CD14-positive monocyte (primary cell): ENCODE measurements at regions not wholly inside any gene's neighbourhood (a gene's known extent, or its start where the extent isn't known, plus 50 kb on each side); places are given as distances from the start of the nearest gene placed in this dataset.

Experiments
- DNase-seq, 3 donors: peaks; one replicate each; pipeline ENCODE4 v3.0.0-alpha.2; 2011 to 2022
- H2AFZ ChIP-seq: 2 replicates; pipeline ENCODE4 v1.6.0; 2012; ENCODE audit warnings: mild to moderate bottlenecking, low read depth, low read length, inconsistent platforms; ENCODE audit not compliant: insufficient read depth, poor library complexity, severe bottlenecking
- H3K27ac ChIP-seq, 2 donors: 1 replicate in 1 of 2; 2 replicates in 1 of 2; pipeline ENCODE4 v1.5.1; 2012 to 2013; ENCODE audit warnings: low read length in 2 of 2, control low read depth in 1 of 2, inconsistent platforms in 1 of 2, low read depth in 1 of 2, mild to moderate bottlenecking in 1 of 2
- H3K27me3 ChIP-seq, 2 donors: one replicate each; pipeline versions ENCODE4 v1.6.0 to v1.6.1; 2011 to 2013; ENCODE audit warnings: low read length in 2 of 2; ENCODE audit not compliant: control insufficient read depth in 2 of 2, insufficient read depth in 2 of 2
- H3K36me3 ChIP-seq, 2 donors: replicated peaks in 1 of 2; 1 replicate in 1 of 2; 2 replicates in 1 of 2; pipeline versions ENCODE4 v1.5.1 to v1.6.1; 2012 to 2013; ENCODE audit warnings: low read length in 2 of 2, control low read depth in 1 of 2, inconsistent platforms in 1 of 2, mild to moderate bottlenecking in 1 of 2; ENCODE audit not compliant: insufficient read depth in 2 of 2, control insufficient read depth in 1 of 2
- H3K4me1 ChIP-seq, 2 donors: 1 replicate in 1 of 2; 2 replicates in 1 of 2; pipeline versions ENCODE4 v1.5.1 to v1.6.1; 2012 to 2013; ENCODE audit warnings: low read length in 2 of 2, control low read depth in 1 of 2, inconsistent platforms in 1 of 2, mild to moderate bottlenecking in 1 of 2, moderate library complexity in 1 of 2; ENCODE audit not compliant: insufficient read depth in 2 of 2, control insufficient read depth in 1 of 2
- H3K4me2 ChIP-seq: replicated peaks from 2 replicates; pipeline ENCODE3; 2012; ENCODE audit warnings: low read length, moderate library complexity, mild to moderate bottlenecking; ENCODE audit not compliant: poor library complexity, severe bottlenecking; ENCODE audit errors: extremely low read depth
- H3K4me3 ChIP-seq, 3 experiments: fragments of 200-600 bp in 1 of 3; sonication (generic) in 1 of 3; replicated peaks in 1 of 3; 1 replicate in 2 of 3; 2 replicates in 1 of 3; pipeline ENCODE4 v1.5.1; 2011 to 2013; ENCODE audit warnings: low read length in 3 of 3, mild to moderate bottlenecking in 3 of 3, control low read depth in 2 of 3, low read depth in 2 of 3, inconsistent platforms in 1 of 3, moderate library complexity in 1 of 3
- H3K79me2 ChIP-seq: 2 replicates; pipeline ENCODE4 v1.6.0; 2012; ENCODE audit warnings: mild to moderate bottlenecking, control low read depth, inconsistent platforms, low read length, moderate library complexity; ENCODE audit not compliant: insufficient read depth
- H3K9ac ChIP-seq: 2 replicates; pipeline ENCODE4 v1.6.0; 2017; ENCODE audit warnings: low read length, mild to moderate bottlenecking; ENCODE audit not compliant: insufficient read depth, poor library complexity, severe bottlenecking
- H3K9me3 ChIP-seq, 2 donors: replicated peaks in 1 of 2; 1 replicate in 1 of 2; 2 replicates in 1 of 2; pipeline versions ENCODE4 v1.5.1 to v1.6.1; 2012 to 2013; ENCODE audit warnings: low read length in 2 of 2, control low read depth in 1 of 2; ENCODE audit not compliant: control insufficient read depth in 1 of 2, insufficient read depth in 1 of 2
- H4K20me1 ChIP-seq: 2 replicates; pipeline ENCODE4 v1.6.0; 2012; ENCODE audit warnings: mild to moderate bottlenecking, low read length, control low read depth, moderate library complexity; ENCODE audit not compliant: insufficient read depth
- H3K27ac Mint-ChIP-seq, 7 donors: one replicate each; pipeline ENCODE4 v1.8.0; 2020; ENCODE audit warnings: mild to moderate bottlenecking in 7 of 7, mixed read lengths in 7 of 7, moderate library complexity in 6 of 7, inconsistent platforms in 2 of 7
- H3K27me3 Mint-ChIP-seq, 3 donors: one replicate each; pipeline ENCODE4 v1.8.0; 2021 to 2022; ENCODE audit warnings: low read depth in 3 of 3, mild to moderate bottlenecking in 3 of 3, mixed read lengths in 3 of 3, moderate library complexity in 3 of 3, inconsistent platforms in 1 of 3
- H3K36me3 Mint-ChIP-seq, 2 donors: one replicate each; pipeline ENCODE4 v1.8.0; 2020; ENCODE audit warnings: mixed read lengths in 2 of 2, inconsistent platforms in 1 of 2, mild to moderate bottlenecking in 1 of 2
- H3K4me1 Mint-ChIP-seq: one replicate; pipeline ENCODE4 v1.8.0; 2020; ENCODE audit warnings: mild to moderate bottlenecking, mixed read lengths
- H3K4me3 Mint-ChIP-seq, 2 donors: one replicate each; pipeline ENCODE4 v1.8.0; 2020; ENCODE audit warnings: mild to moderate bottlenecking in 2 of 2, mixed read lengths in 2 of 2, moderate library complexity in 1 of 2
- H3K9me3 Mint-ChIP-seq, 7 donors: one replicate each; pipeline ENCODE4 v1.8.0; 2020 to 2022; ENCODE audit warnings: mixed read lengths in 7 of 7, mild to moderate bottlenecking in 6 of 7, moderate library complexity in 6 of 7, inconsistent platforms in 2 of 7
- CTCF ChIP-seq: fragments of 200-600 bp; IDR thresholded peaks from one replicate; pipeline ENCODE4 v1.8.0; 2022; ENCODE audit warnings: antibody characterized with exemption, mild to moderate bottlenecking
- WGBS: methylation state at CpG from one replicate; pipeline ENCODE4 v1.1.5; 2013; ENCODE audit warnings: missing lambda C conversion rate; ENCODE audit not compliant: insufficient coverage; 5-methylcytosine and 5-hydroxymethylcytosine counted together
- intact Hi-C, 2 donors: fragments of 100-400 bp; cut with micrococcal nuclease; formaldehyde crosslinking; loops; one replicate each; pipeline versions ENCODE4 v1.15.0 to v1.15.1; 2023

DNA sequence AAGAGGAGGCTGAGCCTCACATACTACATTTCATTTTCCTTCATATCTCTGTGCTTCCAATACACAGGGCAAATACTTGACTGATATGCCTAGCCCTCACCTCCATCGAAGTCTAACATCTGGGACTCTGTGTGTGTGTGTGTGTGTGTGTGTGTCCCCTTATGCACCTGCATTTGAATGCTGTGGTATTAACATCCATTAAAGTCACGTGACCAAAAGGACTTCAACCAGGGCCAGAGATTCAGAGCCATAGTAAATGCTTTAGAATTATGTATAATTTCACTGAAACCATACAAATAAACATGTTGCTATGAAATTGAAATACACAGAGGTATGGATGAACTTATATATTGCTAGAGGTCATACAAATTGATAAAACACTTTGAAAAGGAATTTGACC lies 165.8 kb upstream of the SEMA6D start:
- Mint-ChIP-seq H3K27me3 (peaks cover 5 to 9% (median 5%) of the 10 kb centered on the region in 3 donors), H3K4me1 (no peaks in the 10 kb centered on the region), H3K36me3 (no peaks in the 10 kb centered on the region), H3K4me3 (no peak overlapping the region), H3K27ac (no peak overlapping the region), H3K9me3 (peaks cover 0 to under 1% (median 0%) of the 10 kb centered on the region in 7 donors)
- no peaks in the 10 kb centered on the region for H3K36me3 ChIP-seq
- no peak for TF ChIP-seq CTCF
- DNase-seq, result no peak
- no peaks in the 10 kb centered on the region for H3K9me3 ChIP-seq
- H3K27ac ChIP-seq, result no peak overlapping the region
- H3K4me3 ChIP-seq, result no peak overlapping the region
- H4K20me1 ChIP-seq, result no peaks in the 10 kb centered on the region
- H3K79me2 ChIP-seq, result no peaks in the 10 kb centered on the region
- H3K27me3 ChIP-seq, result peaks cover 2 to 5% of the 10 kb centered on the region in 2 donors
- intact Hi-C loops, result no loop called here
- no peaks in the 10 kb centered on the region for H3K4me1 ChIP-seq
- no peak overlapping the region for H3K4me2 ChIP-seq
- no peak overlapping the region for H3K9ac ChIP-seq
- WGBS, result no CpG with 5 or more reads among the region's 2 CpGs
- H2AFZ ChIP-seq, result no peak overlapping the region

GRCh38 chr15:47552978-47553608 lies 164.2 kb upstream of the SEMA6D start:
- no peak for TF ChIP-seq CTCF
- Histone ChIP-seq H3K27me3 (peaks cover 0 to 5% of the 10 kb centered on the region in 2 donors), H3K9ac (no peak overlapping the region), H3K79me2 (no peaks in the 10 kb centered on the region), H2AFZ (no peak overlapping the region), H3K27ac (no peak overlapping the region), H3K4me2 (no peak overlapping the region), H3K9me3 (no peaks in the 10 kb centered on the region), H3K4me1 (no peaks in the 10 kb centered on the region), H4K20me1 (no peaks in the 10 kb centered on the region), H3K36me3 (no peaks in the 10 kb centered on the region), H3K4me3 (no peak overlapping the region)
- H3K27ac Mint-ChIP-seq, result no peak overlapping the region
- peaks cover 0 to 3% (median 0%) of the 10 kb centered on the region in 7 donors for H3K9me3 Mint-ChIP-seq
- no peak overlapping the region for H3K4me3 Mint-ChIP-seq
- H3K4me1 Mint-ChIP-seq, result no peaks in the 10 kb centered on the region
- no peaks in the 10 kb centered on the region for H3K36me3 Mint-ChIP-seq
- no peak for DNase-seq
- WGBS, result 100% methylated on average over 3 of the region's 10 CpGs
- intact Hi-C loops, result no loop called here
- H3K27me3 Mint-ChIP-seq, result peaks cover 5 to 9% (median 5%) of the 10 kb centered on the region in 3 donors
